AG04449 (cell line): ENCODE measurements at regions not wholly inside any gene's neighbourhood (a gene's known extent, or its start where the extent isn't known, plus 50 kb on each side); places are given as distances from the start of the nearest gene placed in this dataset.

Source experiments
- CTCF ChIA-PET: fragments of 350-600 bp; formaldehyde crosslinking; extraction: SDS; loops from one replicate; lab custom pipeline; 2021; ENCODE audit warnings: antibody characterized with exemption; lab: Yijun Ruan, JAX
- POLR2A ChIA-PET: fragments of 400-600, 350-600 bp; formaldehyde crosslinking; extraction: SDS; loops from one replicate; lab custom pipeline; 2020; ENCODE audit warnings: antibody characterized with exemption, inconsistent platforms; lab: Yijun Ruan, JAX
- DNase-seq: peaks from one replicate; pipeline ENCODE4 v3.0.0-alpha.2; 2010; ENCODE audit warnings: low read depth, low spot score
- H3K4me3 ChIP-seq: 2 replicates; pipeline ENCODE4 v1.5.1; 2011; ENCODE audit warnings: low read depth, mild to moderate bottlenecking, control low read depth, low read length
- CTCF ChIP-seq: IDR thresholded peaks from one replicate; pipeline ENCODE4 v1.5.1; 2011; ENCODE audit warnings: mild to moderate bottlenecking, moderate library complexity, low read length, control low read depth, inconsistent platforms; ENCODE audit not compliant: insufficient read depth; ENCODE audit errors: missing control alignments

- no peak for DNase-seq
- CTCF ChIA-PET: interaction anchor here (0.9 to 1.0 kb wide), 2 partner anchors 11 to 59 kb away, joined by 3 read pairs; no protein-coding TSS in a partner anchor
- POLR2A ChIA-PET: no interaction called here
- no peak for TF ChIP-seq CTCF
- no peak overlapping the region for H3K4me3 ChIP-seq
Observed at GRCh38 chr6:71452697-71453370, 164.2 kb downstream of the OGFRL1 start.

GRCh38 chr6:71453371-71453706 lies 164.7 kb downstream of the OGFRL1 start:
- CTCF ChIA-PET: interaction anchor here (0.9 to 1.0 kb wide), 2 partner anchors 10 to 59 kb away, joined by 3 read pairs; no protein-coding TSS in a partner anchor
- no peak for DNase-seq
- no peak for TF ChIP-seq CTCF
- POLR2A ChIA-PET: no interaction called here
- no peak overlapping the region for H3K4me3 ChIP-seq

- TF ChIP-seq CTCF: no peak
- ChIA-PET CTCF (interaction anchor here (0.9 to 1.0 kb wide), 2 partner anchors 9 to 58 kb away, joined by 3 read pairs; no protein-coding TSS in a partner anchor), POLR2A (no interaction called here)
- H3K4me3 ChIP-seq: no peak overlapping the region
- DNase-seq: no peak
Observed at GRCh38 chr6:71454056-71454455, 165.4 kb downstream of the OGFRL1 start.

GRCh38 chr6:71457929-71458328 lies 169.3 kb downstream of the OGFRL1 start:
- no peak overlapping the region for H3K4me3 ChIP-seq
- no peak for TF ChIP-seq CTCF
- no peak for DNase-seq
- ChIA-PET CTCF (no interaction called here), POLR2A (no interaction called here)

GRCh38 chr6:71459162-71459561 lies 170.6 kb downstream of the OGFRL1 start:
- no peak overlapping the region for H3K4me3 ChIP-seq
- DNase-seq: no peak
- POLR2A ChIA-PET: no interaction called here
- TF ChIP-seq CTCF: no peak
- CTCF ChIA-PET: no interaction called here

GRCh38 chr6:71460933-71461332 lies 172.3 kb downstream of the OGFRL1 start:
- POLR2A ChIA-PET: interaction anchor here (0.9 kb wide), 1 partner anchor 8 kb away, joined by 4 read pairs; no protein-coding TSS in a partner anchor
- CTCF ChIA-PET: no interaction called here
- DNase-seq: no peak

More at GRCh38 chr6:71460933-71461332, 172.3 kb downstream of the OGFRL1 start:
- TF ChIP-seq CTCF: no peak
- no peak overlapping the region for H3K4me3 ChIP-seq
